ENCODE measurements at regions not wholly inside any gene's neighbourhood (a gene's known extent, or its start where the extent isn't known, plus 50 kb on each side); places are given as distances from the start of the nearest gene placed in this dataset.

DNA sequence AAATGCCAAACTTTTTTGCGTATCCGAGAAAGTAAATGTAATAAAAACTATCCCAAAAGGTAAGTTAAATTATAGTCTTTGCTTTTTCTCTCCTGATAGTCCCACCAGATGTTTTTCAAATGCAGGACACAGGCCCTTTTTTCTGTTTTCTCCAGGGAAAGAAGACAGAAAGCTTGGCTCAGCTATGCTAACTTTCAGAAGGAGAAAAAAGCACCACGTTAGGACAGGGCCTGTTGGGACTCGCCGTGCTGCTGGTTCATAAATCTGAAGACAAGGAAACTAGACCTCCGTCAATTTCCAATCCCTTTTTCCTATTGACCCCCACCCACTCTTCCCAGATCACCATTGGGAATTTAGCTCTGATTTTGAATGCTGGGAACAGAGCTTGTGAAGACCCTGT is 220.9 kb upstream of the SFRP2 start:
- H3K4me3 Mint-ChIP-seq: no peak overlapping the region

GRCh38 chr4:154009191-154009590 is 220.3 kb upstream of the SFRP2 start:
- intact Hi-C loops (cut with micrococcal nuclease): no loop called here
- H3K27me3 Mint-ChIP-seq: no peaks in the 10 kb centered on the region

More for the DNA sequence above, 220.9 kb upstream of the SFRP2 start:
- no peaks in the 10 kb centered on the region for H3K9me3 Mint-ChIP-seq
- intact Hi-C loops (cut with micrococcal nuclease): no loop called here
- H3K27me3 Mint-ChIP-seq: no peaks in the 10 kb centered on the region
- H3K4me1 Mint-ChIP-seq: no peaks in the 10 kb centered on the region
- DNase-seq: no peak
- H3K36me3 Mint-ChIP-seq (ENCODE audit: low read depth): no peaks in the 10 kb centered on the region
- no peak overlapping the region for H3K27ac Mint-ChIP-seq

DNA sequence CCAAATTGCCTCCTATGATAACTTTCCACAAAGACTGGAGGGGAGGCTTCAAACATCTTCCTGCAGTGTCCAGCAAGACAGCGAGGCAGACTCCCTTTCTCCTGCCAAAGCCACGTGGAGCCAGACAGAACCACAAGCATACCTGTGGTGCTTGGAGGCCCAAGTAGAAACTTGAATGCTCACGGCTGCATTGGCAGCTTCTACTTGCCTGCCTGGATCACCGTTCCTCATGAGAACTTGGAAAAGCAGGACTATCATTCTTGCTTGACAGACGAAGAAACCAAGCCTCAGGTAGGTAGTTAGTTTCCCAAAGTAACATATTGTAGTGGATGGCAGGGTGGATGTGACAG is 216.3 kb upstream of the SFRP2 start:
- intact Hi-C loops (cut with micrococcal nuclease): no loop called here
- DNase-seq: no peak
- H3K27me3 Mint-ChIP-seq: no peaks in the 10 kb centered on the region
- no peak overlapping the region for H3K27ac Mint-ChIP-seq
- no peaks in the 10 kb centered on the region for H3K9me3 Mint-ChIP-seq
- no peaks in the 10 kb centered on the region for H3K36me3 Mint-ChIP-seq (ENCODE audit: low read depth)
- H3K4me3 Mint-ChIP-seq: no peak overlapping the region
- H3K4me1 Mint-ChIP-seq: no peaks in the 10 kb centered on the region

More at GRCh38 chr4:154009191-154009590, 220.3 kb upstream of the SFRP2 start:
- no peak overlapping the region for H3K27ac Mint-ChIP-seq
- H3K4me1 Mint-ChIP-seq: no peaks in the 10 kb centered on the region
- H3K4me3 Mint-ChIP-seq: no peak overlapping the region
- H3K9me3 Mint-ChIP-seq: no peaks in the 10 kb centered on the region
- no peak for DNase-seq
- no peaks in the 10 kb centered on the region for H3K36me3 Mint-ChIP-seq (ENCODE audit: low read depth)

GRCh38 chr4:154004507-154005170 is 215.8 kb upstream of the SFRP2 start:
- DNase-seq: no peak
- intact Hi-C loops (cut with micrococcal nuclease): no loop called here
- Mint-ChIP-seq H3K4me3 (no peak overlapping the region), H3K27me3 (no peaks in the 10 kb centered on the region), H3K9me3 (no peaks in the 10 kb centered on the region), H3K36me3 (ENCODE audit: low read depth) (no peaks in the 10 kb centered on the region), H3K4me1 (no peaks in the 10 kb centered on the region), H3K27ac (no peak overlapping the region)

DNA sequence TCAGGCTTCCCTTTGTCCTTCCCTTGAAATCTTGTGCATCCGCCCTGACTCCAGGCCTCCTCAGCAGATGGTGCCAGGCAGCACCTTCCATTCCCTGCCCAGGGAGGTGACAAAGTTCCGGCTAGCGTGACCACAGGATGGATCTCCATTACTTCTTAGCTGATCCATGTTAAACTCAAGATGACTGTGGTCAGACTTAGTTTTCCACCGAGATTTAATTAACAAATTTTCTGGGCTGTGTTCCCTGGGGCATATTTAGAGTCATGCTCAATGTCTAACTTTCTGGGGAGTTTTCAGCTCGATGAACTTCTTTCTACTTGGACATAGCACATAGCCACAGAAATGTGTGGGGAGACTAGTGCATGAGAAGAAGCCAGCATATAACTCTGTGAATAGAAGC is 215.1 kb upstream of the SFRP2 start:
- Mint-ChIP-seq H3K27ac (no peak overlapping the region), H3K27me3 (no peaks in the 10 kb centered on the region), H3K9me3 (no peaks in the 10 kb centered on the region), H3K4me1 (no peaks in the 10 kb centered on the region), H3K36me3 (ENCODE audit: low read depth) (no peaks in the 10 kb centered on the region), H3K4me3 (no peak overlapping the region)
- intact Hi-C loops (cut with micrococcal nuclease): no loop called here
- no peak for DNase-seq

DNA sequence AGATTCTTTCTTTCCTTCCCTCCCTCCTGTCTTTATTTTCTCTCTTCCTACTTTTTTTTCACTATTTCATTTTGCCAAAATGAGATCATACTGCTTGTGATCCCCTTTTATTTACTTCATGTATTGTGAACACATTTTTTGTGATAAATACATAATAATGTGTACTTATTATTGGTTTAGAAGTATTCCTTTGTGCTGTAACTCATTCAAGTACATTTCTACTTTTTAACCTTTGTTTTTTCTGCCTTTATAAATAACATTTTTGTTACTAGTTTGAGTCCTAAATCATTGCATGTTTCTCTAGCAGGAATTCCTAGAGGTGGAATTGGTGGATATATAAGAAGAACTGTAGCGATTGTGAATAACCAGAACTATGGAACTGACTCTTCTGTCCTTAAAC is 214.5 kb upstream of the SFRP2 start:
- Mint-ChIP-seq H3K4me3 (no peak overlapping the region), H3K27ac (no peak overlapping the region), H3K27me3 (no peaks in the 10 kb centered on the region), H3K9me3 (no peaks in the 10 kb centered on the region), H3K36me3 (ENCODE audit: low read depth) (no peaks in the 10 kb centered on the region), H3K4me1 (no peaks in the 10 kb centered on the region)
- DNase-seq: no peak
- intact Hi-C loops (cut with micrococcal nuclease): no loop called here

- H3K4me3 Mint-ChIP-seq: no peak overlapping the region
- no peaks in the 10 kb centered on the region for H3K4me1 Mint-ChIP-seq
- no peaks in the 10 kb centered on the region for H3K27me3 Mint-ChIP-seq
- intact Hi-C loops (cut with micrococcal nuclease): no loop called here
- DNase-seq: no peak
- no peaks in the 10 kb centered on the region for H3K9me3 Mint-ChIP-seq
- H3K36me3 Mint-ChIP-seq (ENCODE audit: low read depth): no peaks in the 10 kb centered on the region
- H3K27ac Mint-ChIP-seq: no peak overlapping the region
Measured at GRCh38 chr4:154001193-154001592, 212.3 kb upstream of the SFRP2 start.

DNA sequence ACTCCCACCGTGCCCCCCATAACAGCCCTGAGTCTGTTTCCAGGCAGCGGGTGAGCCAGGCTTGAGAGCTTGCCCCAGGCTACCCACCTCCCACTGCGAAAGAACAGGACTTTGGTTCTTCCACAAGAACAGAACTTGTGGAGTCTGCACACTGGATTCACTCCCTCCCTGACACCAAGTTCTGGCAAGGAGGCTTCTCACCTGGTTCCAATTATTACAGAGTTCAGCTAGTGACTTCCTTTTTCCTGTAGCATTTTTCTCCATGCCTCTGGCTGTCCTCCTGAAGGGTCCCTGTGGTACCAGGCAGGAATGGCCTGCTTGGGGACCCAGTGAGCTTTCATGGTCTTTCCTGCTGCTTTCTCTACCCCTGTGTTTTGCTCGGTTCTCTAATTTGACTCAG is 208.6 kb upstream of the SFRP2 start:
- intact Hi-C loops (cut with micrococcal nuclease): no loop called here
- Mint-ChIP-seq H3K27me3 (no peaks in the 10 kb centered on the region), H3K36me3 (ENCODE audit: low read depth) (no peaks in the 10 kb centered on the region), H3K4me1 (no peaks in the 10 kb centered on the region), H3K9me3 (no peaks in the 10 kb centered on the region), H3K4me3 (no peak overlapping the region), H3K27ac (no peak overlapping the region)
- no peak for DNase-seq

DNA sequence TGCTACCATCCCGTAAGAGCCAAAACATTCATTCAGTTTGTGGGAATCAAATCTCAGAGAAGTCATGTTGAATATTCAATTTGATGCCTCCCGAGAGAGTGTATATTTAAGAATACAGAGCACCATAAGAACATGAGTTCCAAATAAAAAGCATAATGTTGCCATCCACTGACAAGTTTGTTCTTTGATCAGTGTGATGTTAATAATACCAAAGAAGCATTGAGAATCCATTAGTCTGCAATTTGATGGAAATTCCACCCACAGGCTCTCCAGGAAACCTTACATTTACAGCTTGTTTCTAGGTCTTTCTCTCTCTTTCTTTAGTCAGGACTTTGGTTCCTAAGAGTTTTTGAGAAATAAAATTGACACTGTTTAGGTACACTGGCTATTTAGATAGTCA is 200.6 kb upstream of the SFRP2 start:
- no peaks in the 10 kb centered on the region for H3K27me3 Mint-ChIP-seq
- no peaks in the 10 kb centered on the region for H3K4me1 Mint-ChIP-seq
- no peak for DNase-seq
- no peaks in the 10 kb centered on the region for H3K9me3 Mint-ChIP-seq
- no peak overlapping the region for H3K27ac Mint-ChIP-seq
- H3K36me3 Mint-ChIP-seq (ENCODE audit: low read depth): no peaks in the 10 kb centered on the region
- intact Hi-C loops (cut with micrococcal nuclease): no loop called here
- H3K4me3 Mint-ChIP-seq: no peak overlapping the region

GRCh38 chr4:153988492-153989363 is 199.8 kb upstream of the SFRP2 start:
- H3K27ac Mint-ChIP-seq: no peak overlapping the region
- no peaks in the 10 kb centered on the region for H3K36me3 Mint-ChIP-seq (ENCODE audit: low read depth)
- no peak overlapping the region for H3K4me3 Mint-ChIP-seq
- no peaks in the 10 kb centered on the region for H3K27me3 Mint-ChIP-seq
- H3K9me3 Mint-ChIP-seq: no peaks in the 10 kb centered on the region
- no peaks in the 10 kb centered on the region for H3K4me1 Mint-ChIP-seq
- intact Hi-C loops (cut with micrococcal nuclease): no loop called here
- no peak for DNase-seq

- intact Hi-C loops (cut with micrococcal nuclease): no loop called here
Measured at GRCh38 chr4:153987291-153987690, 198.4 kb upstream of the SFRP2 start.

GRCh38 chr4:153976954-153977353 is 188.1 kb upstream of the SFRP2 start:
- Mint-ChIP-seq H3K27me3 (no peaks in the 10 kb centered on the region), H3K27ac (no peak overlapping the region), H3K4me1 (no peaks in the 10 kb centered on the region), H3K36me3 (ENCODE audit: low read depth) (no peaks in the 10 kb centered on the region), H3K4me3 (no peak overlapping the region), H3K9me3 (peaks cover 14% of the 10 kb centered on the region)
- intact Hi-C loops (cut with micrococcal nuclease): no loop called here
- no peak for DNase-seq

More at GRCh38 chr4:153987291-153987690, 198.4 kb upstream of the SFRP2 start:
- Mint-ChIP-seq H3K36me3 (ENCODE audit: low read depth) (no peaks in the 10 kb centered on the region), H3K4me1 (no peaks in the 10 kb centered on the region), H3K27me3 (no peaks in the 10 kb centered on the region), H3K4me3 (no peak overlapping the region), H3K27ac (no peak overlapping the region), H3K9me3 (no peaks in the 10 kb centered on the region)
- DNase-seq: no peak

DNA sequence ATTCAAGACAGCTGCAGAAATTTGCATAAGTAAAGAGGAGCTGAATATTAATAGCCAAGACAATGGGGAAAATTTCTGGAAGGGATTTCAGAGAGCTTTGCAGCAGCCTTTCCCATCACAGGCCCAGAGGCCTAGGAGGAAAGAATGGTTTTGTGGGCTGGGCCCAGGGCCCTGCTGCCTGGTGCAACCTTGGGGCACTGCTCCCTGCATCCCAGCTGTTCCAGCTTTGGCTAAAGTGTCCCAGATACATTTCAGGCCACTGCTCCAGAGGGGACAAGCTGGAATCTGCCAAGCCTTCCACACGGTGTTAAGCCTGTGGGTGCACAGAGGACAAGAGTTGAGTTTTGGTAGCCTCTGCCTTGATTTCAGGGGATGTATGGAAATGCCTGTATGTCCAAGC is 185.6 kb upstream of the SFRP2 start:
- no peaks in the 10 kb centered on the region for H3K4me1 Mint-ChIP-seq
- H3K9me3 Mint-ChIP-seq: peaks cover 14% of the 10 kb centered on the region
- no peak overlapping the region for H3K4me3 Mint-ChIP-seq
- no peaks in the 10 kb centered on the region for H3K36me3 Mint-ChIP-seq (ENCODE audit: low read depth)
- H3K27ac Mint-ChIP-seq: no peak overlapping the region
- no peak for DNase-seq
- intact Hi-C loops (cut with micrococcal nuclease): no loop called here
- H3K27me3 Mint-ChIP-seq: no peaks in the 10 kb centered on the region

GRCh38 chr4:153973942-153974341 is 185.1 kb upstream of the SFRP2 start:
- DNase-seq: no peak
- intact Hi-C loops (cut with micrococcal nuclease): no loop called here
- H3K4me3 Mint-ChIP-seq: no peak overlapping the region
- peaks cover 14% of the 10 kb centered on the region for H3K9me3 Mint-ChIP-seq
- no peaks in the 10 kb centered on the region for H3K4me1 Mint-ChIP-seq
- H3K27me3 Mint-ChIP-seq: no peaks in the 10 kb centered on the region
- H3K36me3 Mint-ChIP-seq (ENCODE audit: low read depth): no peaks in the 10 kb centered on the region
- no peak overlapping the region for H3K27ac Mint-ChIP-seq
